Heart left ventricle (tissue), 13 donors: ENCODE measurements at regions not wholly inside any gene's neighbourhood (a gene's known extent, or its start where the extent isn't known, plus 50 kb on each side); places are given as distances from the start of the nearest gene placed in this dataset.

Experiments
- POLR2A ChIP-seq, 2 donors: fragments of 450-650 bp; IDR thresholded peaks; one replicate each; pipeline ENCODE4 v1.6.1; 2017; ENCODE audit warnings: antibody characterized with exemption in 2 of 2, mild to moderate bottlenecking in 2 of 2, moderate library complexity in 2 of 2
- TF ChIP-seq, protein P1 (sequence below), 12 donors: fragments of 200-600 bp; sonication (generic) in 4 of 12; IDR thresholded peaks; one replicate each; pipeline versions ENCODE4 v1.5.0 to v1.8.0; 2018 to 2022; ENCODE audit warnings: antibody characterized with exemption in 12 of 12, mild to moderate bottlenecking in 5 of 12
- donor health status: ischemic (EF 13 %, LVEDD 7.1; RV severe dilation, severe dysfunction).
- donor health status: DM: no; HTN: yes; CAD: no.
- donor health status: DM: no; HTN: no; CAD: no.
- donor health status: ischemic (EF 25% LVEDD 6.9; RV normal size, moderate dysfunction).
- donor health status: ischemic (EF 25% LVEDD 5.7; RV mildly dilated, moderate dysfunction).
- donor health status: ischemic (EF 35%, LVEDD 5.7; RV mildly dilated, moderate dysfunction).
- donor health status: nonischemic (EF 11% LVEDD 7.7; RV severe dilation, severe dysfunction).
- donor health status: DM: yes; HTN: yes; CAD: no.
- donor health status: PGD.
- donor health status: ischemic (EF 29% LVEDD 5.4; RV normal size, mild dysfunction).
- donor health status: nonischemic (EF 23%, LVEDD 6.1; RV moderate dilation, normal function).

DNA sequence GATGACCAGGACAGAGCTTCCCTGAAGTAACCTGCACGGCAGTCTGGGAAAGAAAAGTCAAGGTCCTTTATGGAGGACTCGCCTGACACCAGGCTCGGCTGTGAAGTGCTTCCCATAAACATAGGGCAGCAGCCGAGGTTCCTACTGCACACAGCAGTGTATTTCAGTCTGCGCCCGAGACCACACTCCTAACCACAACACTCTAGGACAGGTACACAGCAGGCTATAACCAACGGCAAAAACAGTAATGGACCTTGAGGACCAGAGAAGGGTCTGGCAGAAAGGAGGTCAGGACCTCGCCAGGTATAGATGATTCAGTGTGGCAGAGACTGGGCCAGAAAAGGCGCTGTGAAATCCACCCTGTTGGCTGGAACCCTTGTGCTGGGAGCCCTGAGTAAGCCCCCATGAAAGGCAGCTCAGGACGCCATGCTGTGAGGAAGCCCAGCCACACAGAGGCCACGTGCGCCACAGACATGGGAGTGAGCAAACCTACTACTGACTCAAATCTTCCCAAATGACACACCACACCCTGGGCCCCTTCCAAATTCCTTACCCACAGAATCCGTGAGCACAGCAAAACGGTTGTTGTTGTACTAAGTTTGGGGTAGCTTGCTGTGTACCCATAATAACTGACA lies 129.6 kb upstream of the CST7 start:
- TF ChIP-seq, protein P1, sequence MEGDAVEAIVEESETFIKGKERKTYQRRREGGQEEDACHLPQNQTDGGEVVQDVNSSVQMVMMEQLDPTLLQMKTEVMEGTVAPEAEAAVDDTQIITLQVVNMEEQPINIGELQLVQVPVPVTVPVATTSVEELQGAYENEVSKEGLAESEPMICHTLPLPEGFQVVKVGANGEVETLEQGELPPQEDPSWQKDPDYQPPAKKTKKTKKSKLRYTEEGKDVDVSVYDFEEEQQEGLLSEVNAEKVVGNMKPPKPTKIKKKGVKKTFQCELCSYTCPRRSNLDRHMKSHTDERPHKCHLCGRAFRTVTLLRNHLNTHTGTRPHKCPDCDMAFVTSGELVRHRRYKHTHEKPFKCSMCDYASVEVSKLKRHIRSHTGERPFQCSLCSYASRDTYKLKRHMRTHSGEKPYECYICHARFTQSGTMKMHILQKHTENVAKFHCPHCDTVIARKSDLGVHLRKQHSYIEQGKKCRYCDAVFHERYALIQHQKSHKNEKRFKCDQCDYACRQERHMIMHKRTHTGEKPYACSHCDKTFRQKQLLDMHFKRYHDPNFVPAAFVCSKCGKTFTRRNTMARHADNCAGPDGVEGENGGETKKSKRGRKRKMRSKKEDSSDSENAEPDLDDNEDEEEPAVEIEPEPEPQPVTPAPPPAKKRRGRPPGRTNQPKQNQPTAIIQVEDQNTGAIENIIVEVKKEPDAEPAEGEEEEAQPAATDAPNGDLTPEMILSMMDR (IDR thresholded peaks at IDR 0.05), result no peak
- TF ChIP-seq POLR2A (IDR thresholded peaks at IDR 0.05), result no peak
